Cardiac muscle cell (in vitro differentiated cells and primary cell): ENCODE measurements at regions not wholly inside any gene's neighbourhood (a gene's known extent, or its start where the extent isn't known, plus 50 kb on each side); places are given as distances from the start of the nearest gene placed in this dataset.

ENCODE experiments used
- DNase-seq, 2 donors: peaks; one replicate each; pipeline versions ENCODE4 v3.0.0 to v3.0.0-alpha.2; 2010 to 2017; ENCODE audit warnings: low read depth in 1 of 2, low spot score in 1 of 2
- H3K27ac ChIP-seq: fragments of 200-600 bp; sonication (generic); 2 replicates; pipeline ENCODE4 v1.5.1; 2016
- H3K27me3 ChIP-seq: fragments of 200-600 bp; sonication (generic); 2 replicates; pipeline ENCODE4 v1.6.0; 2016; ENCODE audit warnings: control low read depth
- H3K36me3 ChIP-seq: fragments of 200-600 bp; sonication (generic); 2 replicates; pipeline ENCODE4 v1.5.1; 2016; ENCODE audit warnings: control low read depth
- H3K4me1 ChIP-seq: fragments of 200-600 bp; sonication (generic); 2 replicates; pipeline ENCODE4 v1.8.1; 2017; ENCODE audit warnings: low read depth, mild to moderate bottlenecking, mixed run types
- H3K4me3 ChIP-seq: fragments of 200-600 bp; sonication (generic); 2 replicates; pipeline ENCODE4 v1.5.1; 2016; ENCODE audit warnings: mild to moderate bottlenecking
- H3K9me3 ChIP-seq: fragments of 200-600 bp; sonication (generic); 2 replicates; pipeline ENCODE4 v1.5.1; 2017; ENCODE audit warnings: low read depth, mild to moderate bottlenecking, control low read depth
- CTCF ChIP-seq: IDR thresholded peaks from 2 replicates; pipeline ENCODE4 v1.5.1; 2012; ENCODE audit warnings: low read depth, mild to moderate bottlenecking, low read length

GRCh38 chr5:103404483-103404882 lies 145.9 kb downstream of the MACIR start:
- H3K4me3 ChIP-seq, result no peak overlapping the region
- no peaks in the 10 kb centered on the region for H3K4me1 ChIP-seq
- H3K27me3 ChIP-seq, result no peaks in the 10 kb centered on the region
- no peak overlapping the region for H3K27ac ChIP-seq
- no peak for DNase-seq
- no peaks in the 10 kb centered on the region for H3K36me3 ChIP-seq
- TF ChIP-seq CTCF, result no peak
- H3K9me3 ChIP-seq, result no peaks in the 10 kb centered on the region

GRCh38 chr5:103402851-103403250 lies 144.3 kb downstream of the MACIR start:
- TF ChIP-seq CTCF, result no peak
- Histone ChIP-seq H3K36me3 (no peaks in the 10 kb centered on the region), H3K4me3 (no peak overlapping the region), H3K27ac (no peak overlapping the region), H3K27me3 (no peaks in the 10 kb centered on the region), H3K4me1 (no peaks in the 10 kb centered on the region), H3K9me3 (no peaks in the 10 kb centered on the region)
- DNase-seq, result no peak

- peaks cover 17% of the 10 kb centered on the region for H3K4me1 ChIP-seq
- DNase-seq, result no peak
- no peaks in the 10 kb centered on the region for H3K36me3 ChIP-seq
- H3K4me3 ChIP-seq, result no peak overlapping the region
- no peak overlapping the region for H3K27ac ChIP-seq
- TF ChIP-seq CTCF, result no peak
- H3K9me3 ChIP-seq, result no peaks in the 10 kb centered on the region
- H3K27me3 ChIP-seq, result no peaks in the 10 kb centered on the region
Measured at GRCh38 chr5:103397739-103398581, 139.4 kb downstream of the MACIR start.

- Histone ChIP-seq H3K4me3 (no peak overlapping the region), H3K9me3 (no peaks in the 10 kb centered on the region), H3K4me1 (peaks cover 22% of the 10 kb centered on the region), H3K27me3 (no peaks in the 10 kb centered on the region), H3K36me3 (no peaks in the 10 kb centered on the region), H3K27ac (peak overlapping the region; percentile 70)
- no peak for TF ChIP-seq CTCF
- peak in 1 of 2 donors; percentile 12 for DNase-seq
Measured at GRCh38 chr5:103394676-103395075, 136.1 kb downstream of the MACIR start.

- H3K4me3 ChIP-seq, result no peak overlapping the region
- peaks cover 22% of the 10 kb centered on the region for H3K4me1 ChIP-seq
- peak; percentile 17 for TF ChIP-seq CTCF
- peak; percentile 64 to 86 for DNase-seq
- peak overlapping the region; percentile 70 for H3K27ac ChIP-seq
- H3K27me3 ChIP-seq, result no peaks in the 10 kb centered on the region
- no peaks in the 10 kb centered on the region for H3K36me3 ChIP-seq
- no peaks in the 10 kb centered on the region for H3K9me3 ChIP-seq
Measured at GRCh38 chr5:103393101-103393754, 134.7 kb downstream of the MACIR start.
